IMR-90 (cell line): ENCODE measurements at regions not wholly inside any gene's neighbourhood (a gene's known extent, or its start where the extent isn't known, plus 50 kb on each side); places are given as distances from the start of the nearest gene placed in this dataset.

ENCODE experiments used
- ATAC-seq: fragments of 200-7000 bp; cut with Tn5 transposase; 2 replicates; pipeline ENCODE4 v1.9.1; 2020; ENCODE audit warnings: low read depth, mild to moderate bottlenecking, moderate library complexity
- BruUV-seq: library from RNA; stranded (reverse); fragments of 400-500 nt; replicated peaks from 2 replicates; lab custom pipeline; 2021; lab: Mats Ljungman, UMichigan
- CTCF ChIA-PET: fragments of 300-600 bp; formaldehyde crosslinking; extraction: SDS; loops from one replicate; lab custom pipeline; 2021; ENCODE audit warnings: antibody characterized with exemption; lab: Yijun Ruan, JAX
- POLR2A ChIA-PET: fragments of 300-600 bp; sonication (Branson Sonifier 250); formaldehyde crosslinking; loops from one replicate; lab custom pipeline; 2022; ENCODE audit warnings: antibody characterized with exemption; ENCODE audit not compliant: unreplicated experiment; lab: Charles Lee
- DNase-seq: peaks from one replicate; pipeline ENCODE4 v3.0.0; 2013
- H2AFZ ChIP-seq: replicated peaks from 2 replicates; pipeline ENCODE3; 2013; ENCODE audit warnings: low read length, mild to moderate bottlenecking; ENCODE audit not compliant: poor library complexity
- H2AK5ac ChIP-seq: 2 replicates; pipeline ENCODE4 v1.6.1; 2013; ENCODE audit warnings: low read depth, low read length, inconsistent platforms
- H2AK9ac ChIP-seq: replicated peaks from 2 replicates; pipeline ENCODE3; 2013; ENCODE audit warnings: mild to moderate bottlenecking, low read depth, low read length, moderate library complexity; ENCODE audit not compliant: poor library complexity
- H2BK120ac ChIP-seq: 2 replicates; pipeline ENCODE4 v1.6.1; 2013; ENCODE audit warnings: low read depth, low read length, inconsistent platforms
- H2BK15ac ChIP-seq: 3 replicates; pipeline ENCODE4 v1.6.1; 2013; ENCODE audit warnings: low read depth, low read length, inconsistent platforms
- H2BK20ac ChIP-seq: 2 replicates; pipeline ENCODE4 v1.6.1; 2013; ENCODE audit warnings: low read depth, mild to moderate bottlenecking, inconsistent platforms, low read length, moderate library complexity
- H2BK5ac ChIP-seq: 2 replicates; pipeline ENCODE4 v1.6.1; 2013; ENCODE audit warnings: mild to moderate bottlenecking, low read depth, low read length, inconsistent platforms; ENCODE audit not compliant: poor library complexity, severe bottlenecking
- H3K14ac ChIP-seq: replicated peaks from 2 replicates; pipeline ENCODE4 v1.6.1; 2013; ENCODE audit warnings: low read depth, low read length, inconsistent platforms
- H3K18ac ChIP-seq: 2 replicates; pipeline ENCODE4 v1.6.1; 2013; ENCODE audit warnings: low read depth, low read length, control low read depth
- H3K23ac ChIP-seq: 2 replicates; pipeline ENCODE4 v1.6.1; 2013; ENCODE audit warnings: low read depth, low read length, inconsistent platforms
- H3K27ac ChIP-seq: 2 replicates; pipeline ENCODE4 v1.5.1; 2013; ENCODE audit warnings: mild to moderate bottlenecking, control low read depth, low read length; ENCODE audit not compliant: insufficient read depth
- H3K27me3 ChIP-seq: 2 replicates; pipeline ENCODE4 v1.6.1; 2013; ENCODE audit warnings: low read length; ENCODE audit not compliant: control insufficient read depth, insufficient read depth
- H3K36me3 ChIP-seq: 2 replicates; pipeline ENCODE4 v1.6.1; 2013; ENCODE audit warnings: low read length, mixed read lengths; ENCODE audit not compliant: control insufficient read depth, insufficient read depth
- H3K4ac ChIP-seq: 2 replicates; pipeline ENCODE4 v1.6.1; 2013; ENCODE audit warnings: low read depth, low read length, inconsistent platforms
- H3K4me1 ChIP-seq: 2 replicates; pipeline ENCODE4 v1.6.1; 2013; ENCODE audit warnings: low read length, mixed read lengths; ENCODE audit not compliant: control insufficient read depth, insufficient read depth
- H3K4me2 ChIP-seq: 2 replicates; pipeline ENCODE4 v1.6.1; 2013; ENCODE audit warnings: low read depth, mild to moderate bottlenecking, control low read depth, low read length, moderate library complexity
- H3K4me3 ChIP-seq: 2 replicates; pipeline ENCODE4 v1.5.1; 2013; ENCODE audit warnings: low read depth, mild to moderate bottlenecking, control low read depth, low read length, moderate library complexity; ENCODE audit not compliant: insufficient read depth
- H3K56ac ChIP-seq: 2 replicates; pipeline ENCODE4 v1.6.1; 2013; ENCODE audit warnings: low read length, inconsistent platforms; ENCODE audit not compliant: insufficient read depth; ENCODE audit errors: extremely low read depth
- H3K79me1 ChIP-seq, 2 experiments: 2 replicates each; pipeline ENCODE4 v1.6.1; 2013; ENCODE audit warnings: low read length in 2 of 2, inconsistent platforms in 1 of 2, low read depth in 1 of 2
- H3K9ac ChIP-seq: 2 replicates; pipeline ENCODE4 v1.6.1; 2013; ENCODE audit warnings: low read depth, low read length, control low read depth
- H3K9me1 ChIP-seq: 2 replicates; pipeline ENCODE4 v1.6.1; 2013; ENCODE audit warnings: low read length, inconsistent platforms; ENCODE audit not compliant: insufficient read depth
- H3K9me3 ChIP-seq: 2 replicates; pipeline ENCODE4 v1.6.1; 2013; ENCODE audit warnings: low read length; ENCODE audit not compliant: control insufficient read depth, insufficient read depth
- H4K20me1 ChIP-seq: 2 replicates; pipeline ENCODE4 v1.6.1; 2013; ENCODE audit warnings: low read length, inconsistent platforms; ENCODE audit not compliant: insufficient read depth
- H4K5ac ChIP-seq: 2 replicates; pipeline ENCODE4 v1.6.1; 2013; ENCODE audit warnings: mild to moderate bottlenecking, low read depth, low read length, control low read depth
- H4K8ac ChIP-seq, 2 experiments: 2 replicates each; pipeline ENCODE4 v1.6.1; 2013; ENCODE audit warnings: low read depth in 2 of 2, low read length in 2 of 2, control low read depth in 1 of 2, inconsistent platforms in 1 of 2
- H4K91ac ChIP-seq: 2 replicates; pipeline ENCODE4 v1.6.1; 2013; ENCODE audit warnings: low read depth, low read length, inconsistent platforms; ENCODE audit not compliant: insufficient read depth
- BHLHE40 ChIP-seq: fragments of 150-350 bp; IDR thresholded peaks from 2 replicates; pipeline ENCODE4 v1.6.1; 2016; ENCODE audit warnings: mild to moderate bottlenecking, low read depth, low read length
- MAFK ChIP-seq: IDR thresholded peaks from 2 replicates; pipeline ENCODE4 v1.6.1; 2012; ENCODE audit warnings: low read depth, low read length, improper control_type of control experiment
- MAZ ChIP-seq: IDR thresholded peaks from 2 replicates; pipeline ENCODE4 v1.6.1; 2012; ENCODE audit warnings: low read depth, mild to moderate bottlenecking, low read length, improper control_type of control experiment, moderate library complexity, borderline replicate concordance
- POLR2A ChIP-seq: IDR thresholded peaks from 2 replicates; pipeline ENCODE4 v1.6.1; 2012; ENCODE audit warnings: mild to moderate bottlenecking, low read depth, low read length
- SMC3 ChIP-seq: fragments of 150-350 bp; IDR thresholded peaks from 2 replicates; pipeline ENCODE4 v1.6.1; 2016; ENCODE audit warnings: low read depth, mild to moderate bottlenecking, antibody characterized with exemption, low read length, moderate library complexity
- WGBS, 2 experiments: methylation state at CpG; one replicate each; pipeline versions ENCODE4 v1.1.5 to v1.1.7; 2013; ENCODE audit warnings: missing lambda C conversion rate in 2 of 2; ENCODE audit not compliant: insufficient read length in 1 of 2; ENCODE audit errors: extremely low coverage in 2 of 2; 5-methylcytosine and 5-hydroxymethylcytosine counted together
- dilution Hi-C: fragments of 300-500 bp; cut with HindIII; formaldehyde crosslinking; loops from one replicate; pipeline ENCODE4 v1.14.3; 2018; ENCODE audit warnings: low sequenced_read_pairs; ENCODE audit not compliant: unreplicated experiment
- in situ Hi-C: fragments of 300-500 bp; cut with MboI; formaldehyde crosslinking; loops from 3 replicates; pipeline ENCODE4 v1.14.3; 2019; ENCODE audit warnings: low sequenced_read_pairs, inconsistent platforms, mixed read lengths
- intact Hi-C: fragments of 100-400 bp; cut with micrococcal nuclease; formaldehyde crosslinking; loops from 2 replicates; pipeline ENCODE4 v1.10.0; 2022

DNA sequence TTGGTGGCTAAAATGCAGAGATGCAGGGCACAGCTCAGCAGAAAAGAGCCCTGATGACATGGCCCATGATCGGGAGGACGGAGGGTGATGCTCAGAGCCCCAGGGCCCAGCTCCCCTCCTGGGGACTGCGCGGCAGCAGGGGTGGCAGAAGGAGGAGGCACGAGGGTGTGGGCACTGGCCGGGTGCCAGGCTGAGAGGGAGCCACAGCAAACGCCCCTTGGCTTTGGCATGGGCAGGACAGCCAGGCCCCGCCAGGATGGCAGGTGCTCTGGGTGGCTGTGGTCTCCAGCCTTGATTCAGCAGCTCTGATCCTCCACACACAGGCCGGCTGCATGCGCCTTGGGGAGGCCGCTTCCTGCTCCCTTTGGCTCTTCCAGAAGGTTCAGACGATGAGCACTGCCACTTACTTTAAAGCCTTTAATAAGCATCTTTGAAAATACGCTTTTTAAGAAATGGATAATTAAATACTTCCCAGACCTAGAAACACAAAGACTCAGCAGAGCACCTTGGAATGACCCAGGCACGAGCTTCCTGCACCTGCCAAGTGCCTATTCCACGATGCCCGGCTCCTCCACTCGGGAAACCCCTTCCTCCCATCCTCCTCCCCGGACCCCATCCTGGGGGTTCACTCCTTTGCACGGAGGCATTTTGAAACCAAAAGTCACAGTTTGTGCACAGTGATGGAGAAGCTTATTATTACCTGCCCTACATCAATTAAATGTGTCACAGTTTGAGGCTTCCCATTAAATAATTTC lies 78.5 kb upstream of the SNTG2 start:
- H3K4me2 ChIP-seq: no peak overlapping the region
- no peak overlapping the region for H2BK20ac ChIP-seq
- no peak overlapping the region for H2BK5ac ChIP-seq
- no peak overlapping the region for H3K4me3 ChIP-seq
- H3K9ac ChIP-seq: no peak overlapping the region
- no peak overlapping the region for H3K27ac ChIP-seq
- no peak overlapping the region for H3K23ac ChIP-seq
- H2AFZ ChIP-seq: no peak overlapping the region
- H4K5ac ChIP-seq: no peak overlapping the region
- H4K91ac ChIP-seq: no peak overlapping the region
- no peak overlapping the region for H3K4ac ChIP-seq
- intact Hi-C loops (no loop called here), dilution Hi-C loops (no loop called here), in situ Hi-C loops (no loop called here)
- no peak overlapping the region for H2BK120ac ChIP-seq
- no peaks in the 10 kb centered on the region for H3K9me1 ChIP-seq
- H3K79me1 ChIP-seq: no peaks in the 10 kb centered on the region
- no peaks in the 10 kb centered on the region for H3K4me1 ChIP-seq
- WGBS, 2 experiments: 82% methylated on average over 3 of the region's 19 CpGs; no CpG with 5 or more reads in 1 of the 2 experiments
- TF ChIP-seq MAZ (no peak), BHLHE40 (no peak), MAFK (no peak), POLR2A (no peak), SMC3 (no peak)
- H3K27me3 ChIP-seq: no peaks in the 10 kb centered on the region
- DNase-seq: no peak
- peaks cover 33% of the 10 kb centered on the region for H3K9me3 ChIP-seq
- no peaks in the 10 kb centered on the region for H3K36me3 ChIP-seq
- BruUV-seq: no TSS peak
- no peaks in the 10 kb centered on the region for H4K20me1 ChIP-seq
- ChIA-PET CTCF (no interaction called here), POLR2A (no interaction called here)
- H2AK9ac ChIP-seq: no peak overlapping the region
- no peak overlapping the region for H3K18ac ChIP-seq
- H3K14ac ChIP-seq: no peak overlapping the region
- H3K56ac ChIP-seq: no peak overlapping the region
- no peak overlapping the region for H2BK15ac ChIP-seq
- ATAC-seq: no peak
- H2AK5ac ChIP-seq: no peak overlapping the region
- no peak overlapping the region for H4K8ac ChIP-seq
